Common myeloid progenitor, CD34-positive (primary cell): ENCODE measurements at regions not wholly inside any gene's neighbourhood (a gene's known extent, or its start where the extent isn't known, plus 50 kb on each side); places are given as distances from the start of the nearest gene placed in this dataset.
"Not testable (repeated sequence)": the region's sequence is repeated elsewhere in the genome, so short reads cannot be mapped to it uniquely, and the experiment has no call there.

Source experiments
- CTCF ChIA-PET: fragments of 350-600 bp; sonication (Branson Sonifier 250); formaldehyde crosslinking; loops from one replicate; lab custom pipeline; 2021; ENCODE audit warnings: antibody characterized with exemption; lab: Charles Lee
- POLR2A ChIA-PET: fragments of 350-600 bp; sonication (Branson Sonifier 250); formaldehyde crosslinking; loops from one replicate; lab custom pipeline; 2021; ENCODE audit warnings: antibody characterized with exemption; lab: Charles Lee
- DNase-seq, 3 donors: peaks; one replicate each; pipeline versions ENCODE4 v3.0.0 to v3.0.0-alpha.2; 2013
- H3K27ac ChIP-seq, 2 experiments: 1 replicate in 1 of 2; 2 replicates in 1 of 2; pipeline ENCODE4 v1.7.0; 2013; ENCODE audit warnings: inconsistent platforms in 2 of 2, low read length in 2 of 2, mild to moderate bottlenecking in 2 of 2, low read depth in 1 of 2, moderate library complexity in 1 of 2; ENCODE audit not compliant: severe bottlenecking in 2 of 2, insufficient read depth in 1 of 2, poor library complexity in 1 of 2
- H3K27me3 ChIP-seq, 5 experiments: replicated peaks in 2 of 5; 1 replicate in 3 of 5; 2 replicates in 2 of 5; pipeline versions ENCODE4 v1.6.1 to v1.7.0; 2013; ENCODE audit warnings: low read length in 4 of 5, mild to moderate bottlenecking in 2 of 5, moderate library complexity in 2 of 5, inconsistent platforms in 1 of 5; ENCODE audit not compliant: insufficient read depth in 5 of 5, control insufficient read depth in 4 of 5
- H3K36me3 ChIP-seq, 4 experiments: 1 replicate in 2 of 4; 2 replicates in 2 of 4; pipeline versions ENCODE4 v1.6.1 to v1.7.0; 2013; ENCODE audit warnings: low read length in 3 of 4, control low read depth in 1 of 4, mild to moderate bottlenecking in 1 of 4; ENCODE audit not compliant: control insufficient read depth in 4 of 4, insufficient read depth in 4 of 4
- H3K4me1 ChIP-seq, 4 experiments: 1 replicate in 3 of 4; 2 replicates in 1 of 4; pipeline versions ENCODE4 v1.6.1 to v1.7.1; 2013; ENCODE audit warnings: low read length in 3 of 4, mild to moderate bottlenecking in 3 of 4, control low read depth in 1 of 4, inconsistent platforms in 1 of 4, moderate library complexity in 1 of 4; ENCODE audit not compliant: control insufficient read depth in 4 of 4, insufficient read depth in 4 of 4; ENCODE audit errors: control extremely low read depth in 1 of 4
- H3K4me3 ChIP-seq, 7 experiments: 1 replicate in 4 of 7; 2 replicates in 3 of 7; pipeline versions ENCODE4 v1.5.1 to v1.7.0; 2013; ENCODE audit warnings: mild to moderate bottlenecking in 7 of 7, low read length in 6 of 7, moderate library complexity in 6 of 7, inconsistent platforms in 2 of 7, low read depth in 2 of 7, control low read depth in 1 of 7; ENCODE audit not compliant: insufficient read depth in 4 of 7, control insufficient read depth in 1 of 7; ENCODE audit errors: extremely low read depth in 1 of 7
- H3K9me3 ChIP-seq, 5 experiments: 1 replicate in 4 of 5; 2 replicates in 1 of 5; pipeline versions ENCODE4 v1.6.1 to v1.7.1; 2013; ENCODE audit warnings: low read length in 4 of 5, mild to moderate bottlenecking in 2 of 5, inconsistent platforms in 1 of 5, low read depth in 1 of 5, moderate library complexity in 1 of 5; ENCODE audit not compliant: control insufficient read depth in 4 of 5, insufficient read depth in 2 of 5; ENCODE audit errors: control extremely low read depth in 1 of 5
- WGBS: methylation state at CpG from one replicate; pipeline ENCODE4 v1.1.5; 2013; ENCODE audit not compliant: insufficient coverage; 5-methylcytosine and 5-hydroxymethylcytosine counted together

DNA sequence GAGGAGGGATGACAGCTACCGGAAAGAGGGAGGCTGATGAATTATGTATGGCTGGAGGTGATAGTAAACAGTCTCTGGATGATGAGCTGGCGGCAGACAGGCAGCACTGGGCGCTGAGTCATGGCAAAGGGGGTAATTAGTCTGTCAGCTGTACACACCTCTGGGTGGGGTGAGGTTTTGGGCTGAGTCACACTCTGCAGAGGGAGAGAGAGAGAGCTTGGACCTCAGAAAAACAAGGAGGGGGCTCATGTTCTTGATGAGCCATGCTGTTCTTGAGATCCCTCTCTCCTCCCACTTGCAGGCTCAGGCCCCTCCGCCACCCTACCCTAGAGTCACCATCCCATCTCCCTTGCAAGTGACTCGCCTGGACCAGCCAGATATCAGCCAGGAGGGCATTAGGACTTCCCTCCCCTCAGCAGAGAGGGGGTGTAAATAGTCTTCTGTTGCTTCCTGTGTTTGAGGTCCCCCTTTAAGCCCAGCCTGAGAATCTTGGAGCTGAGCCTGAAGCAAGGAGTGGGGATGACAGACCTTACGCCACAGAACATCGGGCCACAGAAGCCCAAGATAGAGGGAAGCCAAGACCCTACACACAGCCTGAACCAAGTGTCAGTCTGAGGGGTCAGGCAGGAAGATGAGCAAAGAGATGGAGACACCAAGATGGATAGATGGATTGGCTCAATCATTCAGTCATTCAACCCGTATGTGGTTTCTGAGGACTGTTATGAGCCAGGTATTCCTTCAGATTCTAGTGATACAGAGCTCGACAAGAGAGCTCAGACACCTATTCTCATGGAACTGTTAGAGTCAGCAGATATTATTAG lies 383.2 kb upstream of the CCL2 start:
- peaks cover 0 to 6% (median 0%) of the 10 kb centered on the region in 4 experiments for H3K4me1 ChIP-seq
- no peaks in the 10 kb centered on the region for H3K36me3 ChIP-seq
- H3K27me3 ChIP-seq = peaks cover 0 to 5% (median 0%) of the 10 kb centered on the region in 5 experiments
- 68% methylated on average over 8 of the region's 9 CpGs for WGBS
- no peak overlapping the region for H3K4me3 ChIP-seq
- CTCF ChIA-PET = no interaction called here
- H3K9me3 ChIP-seq = peaks cover 0 to 2% (median 0%) of the 10 kb centered on the region in 5 experiments
- POLR2A ChIA-PET = no interaction called here
- H3K27ac ChIP-seq = peak overlapping the region in 1 of 2 experiments; percentile 64
- peak; percentile 14 to 81 (median 68) for DNase-seq

DNA sequence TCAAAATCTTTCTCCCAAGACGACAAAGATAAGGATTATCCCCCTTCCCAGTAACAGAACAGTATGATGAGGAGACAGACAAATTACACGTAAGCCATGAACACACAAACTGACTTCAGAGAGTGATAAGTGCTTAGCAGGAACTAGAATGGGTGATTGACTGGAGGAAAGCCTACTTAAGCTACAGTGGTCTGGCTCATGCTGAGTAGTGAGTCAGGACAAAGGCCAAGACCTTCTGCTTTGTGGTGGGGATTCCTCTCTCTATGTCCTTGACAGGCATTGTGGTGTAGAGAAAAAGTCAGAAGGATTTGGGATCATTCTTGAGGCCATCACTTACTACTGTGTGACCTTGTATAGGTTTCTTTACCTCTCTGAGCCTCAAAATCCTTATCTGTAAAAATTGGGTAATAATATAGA lies 381.9 kb upstream of the CCL2 start:
- ChIA-PET POLR2A (no interaction called here), CTCF (no interaction called here)
- Histone ChIP-seq H3K27ac (peak overlapping the region in 1 of 2 experiments; percentile 67), H3K27me3 (peaks cover 0 to 5% (median 0%) of the 10 kb centered on the region in 5 experiments), H3K4me1 (peaks cover 0 to 6% (median 0%) of the 10 kb centered on the region in 4 experiments), H3K36me3 (no peaks in the 10 kb centered on the region), H3K9me3 (peaks cover 0 to 2% (median 0%) of the 10 kb centered on the region in 5 experiments), H3K4me3 (no peak overlapping the region)
- DNase-seq = no peak
- no CpG with 5 or more reads among the region's 2 CpGs for WGBS

DNA sequence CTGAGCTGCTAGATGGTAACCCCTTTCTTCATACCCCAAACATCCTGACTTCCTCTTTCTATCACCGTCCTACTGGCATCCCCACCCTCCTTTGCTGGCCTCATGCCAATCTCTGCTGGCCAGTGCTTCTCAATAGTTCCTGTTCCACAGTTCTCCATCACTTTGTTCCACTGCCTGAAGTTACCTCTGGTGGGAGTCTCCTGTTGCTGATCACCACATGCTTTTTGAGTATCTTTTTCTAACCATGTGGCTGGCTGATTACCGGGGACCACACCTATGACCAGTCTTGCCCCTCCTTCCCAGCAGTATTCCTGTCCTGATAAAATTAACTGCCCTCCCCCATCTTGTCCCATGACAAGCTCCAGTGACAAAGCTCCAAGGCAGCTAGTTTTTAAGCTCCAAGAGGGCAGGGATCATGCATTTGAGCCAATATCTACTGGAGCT lies 380.4 kb upstream of the CCL2 start:
- 42% methylated on average over 2 of the region's 2 CpGs for WGBS
- H3K9me3 ChIP-seq = no peaks in the 10 kb centered on the region
- ChIA-PET POLR2A (no interaction called here), CTCF (no interaction called here)
- no peaks in the 10 kb centered on the region for H3K36me3 ChIP-seq
- H3K27ac ChIP-seq = no peak overlapping the region
- H3K27me3 ChIP-seq = peaks cover 0 to 5% (median 0%) of the 10 kb centered on the region in 5 experiments
- DNase-seq = peak; percentile 23 to 90 (median 89)
- H3K4me1 ChIP-seq = peaks cover 0 to 6% (median 0%) of the 10 kb centered on the region in 4 experiments
- H3K4me3 ChIP-seq = no peak overlapping the region

DNA sequence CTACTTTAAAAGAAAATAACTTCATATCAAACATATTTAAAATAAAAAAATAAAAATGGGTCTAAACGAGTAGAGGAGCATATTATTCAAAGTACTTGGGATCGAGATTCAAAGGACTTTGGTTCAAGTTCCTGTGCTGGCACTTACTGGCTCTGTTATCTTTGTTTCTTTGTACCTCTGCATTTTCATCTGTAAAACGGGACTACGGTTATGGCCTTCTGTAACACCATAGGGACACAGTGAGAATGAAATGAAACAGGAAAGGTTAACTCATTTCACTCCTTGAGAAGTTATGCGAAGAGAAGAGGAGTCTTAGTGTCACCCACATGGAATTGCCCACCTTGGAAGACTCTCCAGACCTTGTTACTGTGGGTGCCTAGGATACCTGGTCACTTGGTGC lies 379.1 kb upstream of the CCL2 start:
- Histone ChIP-seq H3K27me3 (peaks cover 0 to 5% (median 0%) of the 10 kb centered on the region in 5 experiments), H3K4me3 (no peak overlapping the region), H3K36me3 (no peaks in the 10 kb centered on the region), H3K9me3 (no peaks in the 10 kb centered on the region), H3K27ac (no peak overlapping the region), H3K4me1 (peaks cover 0 to 6% (median 0%) of the 10 kb centered on the region in 4 experiments)
- no peak for DNase-seq
- ChIA-PET POLR2A (no interaction called here), CTCF (interaction anchor here (0.9 kb wide), 1 partner anchor 18 kb away, joined by 3 read pairs; no protein-coding TSS in a partner anchor)
- WGBS = 100% methylated on average over 5 of the region's 5 CpGs

DNA sequence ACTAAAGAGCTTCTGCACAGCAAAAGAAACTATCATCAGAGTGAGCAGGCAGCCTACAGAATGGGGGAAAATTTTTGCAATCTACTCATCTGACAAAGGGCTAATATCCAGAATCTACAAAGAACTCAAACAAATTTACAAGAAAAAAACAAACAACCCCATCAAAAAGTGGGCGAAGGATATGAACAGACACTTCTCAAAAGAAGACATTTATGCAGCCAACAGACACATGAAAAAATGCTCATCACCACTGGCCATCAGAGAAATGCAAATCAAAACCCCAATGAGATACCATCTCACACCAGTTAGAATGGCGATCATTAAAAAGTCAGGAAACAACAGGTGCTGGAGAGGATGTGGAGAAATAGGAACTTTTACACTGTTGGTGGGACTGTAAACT lies 372.8 kb upstream of the CCL2 start:
- DNase-seq, H3K9me3 ChIP-seq, H3K27me3 ChIP-seq, CTCF ChIA-PET, H3K4me1 ChIP-seq, POLR2A ChIA-PET, H3K36me3 ChIP-seq, H3K4me3 ChIP-seq, H3K27ac ChIP-seq: not testable (repeated sequence)
- WGBS = no CpG with 5 or more reads among the region's 2 CpGs

DNA sequence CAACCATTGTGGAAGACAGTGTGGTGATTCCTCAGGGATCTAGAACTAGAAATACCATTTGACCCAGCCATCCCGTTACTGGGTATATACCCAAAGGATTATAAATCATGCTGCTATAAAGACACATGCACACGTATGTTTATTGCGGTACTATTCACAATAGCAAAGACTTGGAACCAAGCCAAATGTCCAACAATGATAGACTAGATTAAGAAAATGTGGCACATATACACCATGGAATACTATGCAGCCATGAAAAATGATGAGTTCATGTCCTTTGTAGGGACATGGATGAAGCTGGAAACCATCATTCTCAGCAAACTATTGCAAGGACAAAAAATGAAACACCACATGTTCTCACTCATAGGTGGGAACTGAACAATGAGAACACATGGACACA lies 372.4 kb upstream of the CCL2 start:
- CTCF ChIA-PET, H3K4me3 ChIP-seq: not testable (repeated sequence)
- no CpG with 5 or more reads among the region's 3 CpGs for WGBS

DNA sequence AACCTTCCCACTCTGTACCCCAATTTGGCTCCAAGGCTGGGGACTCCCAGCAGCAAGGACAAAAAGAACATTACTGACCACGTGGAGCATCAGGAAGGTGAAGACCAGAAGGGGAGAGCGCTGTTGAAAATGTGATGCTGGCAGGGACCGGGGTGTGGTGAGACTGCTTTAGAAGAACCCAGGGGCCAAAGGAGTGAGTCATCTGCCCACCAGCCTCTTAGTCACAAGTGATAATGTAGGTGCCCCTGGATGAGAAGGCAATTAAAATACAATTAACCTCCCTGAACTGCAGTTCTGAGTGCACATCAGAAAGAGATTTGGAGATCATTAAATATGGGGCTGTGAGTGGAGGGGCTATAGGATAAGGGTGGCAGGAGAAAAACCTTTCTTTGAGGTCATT lies 366.6 kb upstream of the CCL2 start:
- CTCF ChIA-PET = no interaction called here
- H3K4me3 ChIP-seq = no peak overlapping the region
- WGBS = 77% methylated on average over 3 of the region's 3 CpGs
- H3K4me1 ChIP-seq = peaks cover 0 to 4% (median 0%) of the 10 kb centered on the region in 4 experiments
- no peaks in the 10 kb centered on the region for H3K9me3 ChIP-seq
- H3K27ac ChIP-seq = peak overlapping the region in 1 of 2 experiments; percentile 18
- POLR2A ChIA-PET = no interaction called here
- peak in 2 of 3 donors; percentile 38 to 61 for DNase-seq
- H3K36me3 ChIP-seq = no peaks in the 10 kb centered on the region
- peaks cover 0 to 8% (median 0%) of the 10 kb centered on the region in 5 experiments for H3K27me3 ChIP-seq

More for the DNA sequence above, 372.4 kb upstream of the CCL2 start:
- H3K4me1 ChIP-seq, H3K36me3 ChIP-seq, H3K9me3 ChIP-seq, POLR2A ChIA-PET, DNase-seq, H3K27me3 ChIP-seq, H3K27ac ChIP-seq: not testable (repeated sequence)
